BE2C (cell line): ENCODE measurements at regions not wholly inside any gene's neighbourhood (a gene's known extent, or its start where the extent isn't known, plus 50 kb on each side); places are given as distances from the start of the nearest gene placed in this dataset.

Experiments used
- DNase-seq: peaks from one replicate; pipeline ENCODE4 v3.0.0-alpha.2; 2020
- H3K27me3 ChIP-seq: fragments of 250-450 bp; sonication (Bioruptor Pico); 2 replicates; pipeline ENCODE4 v1.5.1; 2020; ENCODE audit warnings: mild to moderate bottlenecking
- H3K36me3 ChIP-seq: fragments of 250-450 bp; sonication (Bioruptor Pico); 2 replicates; pipeline ENCODE4 v1.5.1; 2020; ENCODE audit warnings: mild to moderate bottlenecking
- H3K4me1 ChIP-seq: fragments of 250-450 bp; sonication (Bioruptor Pico); 2 replicates; pipeline ENCODE4 v1.5.1; 2020
- H3K4me3 ChIP-seq: 2 replicates; pipeline ENCODE4 v1.5.1; 2011; ENCODE audit warnings: low read depth, low read length
- H3K9me3 ChIP-seq: fragments of 250-450 bp; sonication (Bioruptor Pico); 2 replicates; pipeline ENCODE4 v1.5.1; 2020
- TF ChIP-seq, protein P1 (sequence below): IDR thresholded peaks from 2 replicates; pipeline ENCODE4 v1.5.1; 2012; ENCODE audit warnings: mild to moderate bottlenecking, low read depth, low read length

GRCh38 chr9:108703429-108703828 lies 152.4 kb downstream of the ACTL7B start:
- TF ChIP-seq, protein P1, sequence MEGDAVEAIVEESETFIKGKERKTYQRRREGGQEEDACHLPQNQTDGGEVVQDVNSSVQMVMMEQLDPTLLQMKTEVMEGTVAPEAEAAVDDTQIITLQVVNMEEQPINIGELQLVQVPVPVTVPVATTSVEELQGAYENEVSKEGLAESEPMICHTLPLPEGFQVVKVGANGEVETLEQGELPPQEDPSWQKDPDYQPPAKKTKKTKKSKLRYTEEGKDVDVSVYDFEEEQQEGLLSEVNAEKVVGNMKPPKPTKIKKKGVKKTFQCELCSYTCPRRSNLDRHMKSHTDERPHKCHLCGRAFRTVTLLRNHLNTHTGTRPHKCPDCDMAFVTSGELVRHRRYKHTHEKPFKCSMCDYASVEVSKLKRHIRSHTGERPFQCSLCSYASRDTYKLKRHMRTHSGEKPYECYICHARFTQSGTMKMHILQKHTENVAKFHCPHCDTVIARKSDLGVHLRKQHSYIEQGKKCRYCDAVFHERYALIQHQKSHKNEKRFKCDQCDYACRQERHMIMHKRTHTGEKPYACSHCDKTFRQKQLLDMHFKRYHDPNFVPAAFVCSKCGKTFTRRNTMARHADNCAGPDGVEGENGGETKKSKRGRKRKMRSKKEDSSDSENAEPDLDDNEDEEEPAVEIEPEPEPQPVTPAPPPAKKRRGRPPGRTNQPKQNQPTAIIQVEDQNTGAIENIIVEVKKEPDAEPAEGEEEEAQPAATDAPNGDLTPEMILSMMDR = no peak
- no peaks in the 10 kb centered on the region for H3K27me3 ChIP-seq
- no peak overlapping the region for H3K4me3 ChIP-seq
- no peaks in the 10 kb centered on the region for H3K36me3 ChIP-seq
- DNase-seq = no peak
- H3K4me1 ChIP-seq = no peaks in the 10 kb centered on the region
- no peaks in the 10 kb centered on the region for H3K9me3 ChIP-seq

GRCh38 chr9:108702681-108703080 lies 153.1 kb downstream of the ACTL7B start:
- Histone ChIP-seq H3K27me3 (no peaks in the 10 kb centered on the region), H3K9me3 (no peaks in the 10 kb centered on the region), H3K36me3 (no peaks in the 10 kb centered on the region), H3K4me3 (no peak overlapping the region), H3K4me1 (no peaks in the 10 kb centered on the region)
- TF ChIP-seq, protein P1 = no peak
- no peak for DNase-seq

GRCh38 chr9:108698801-108699200 lies 157.0 kb downstream of the ACTL7B start:
- no peaks in the 10 kb centered on the region for H3K27me3 ChIP-seq
- H3K9me3 ChIP-seq = no peaks in the 10 kb centered on the region
- H3K4me3 ChIP-seq = no peak overlapping the region

GRCh38 chr9:108698231-108698630 lies 157.6 kb downstream of the ACTL7B start:
- no peaks in the 10 kb centered on the region for H3K9me3 ChIP-seq

More at GRCh38 chr9:108698801-108699200, 157.0 kb downstream of the ACTL7B start:
- TF ChIP-seq, protein P1 = no peak
- Histone ChIP-seq H3K36me3 (no peaks in the 10 kb centered on the region), H3K4me1 (no peaks in the 10 kb centered on the region)
- DNase-seq = no peak

GRCh38 chr9:108696156-108696555 lies 159.6 kb downstream of the ACTL7B start:
- Histone ChIP-seq H3K4me1 (no peaks in the 10 kb centered on the region), H3K4me3 (no peak overlapping the region), H3K36me3 (no peaks in the 10 kb centered on the region), H3K9me3 (no peaks in the 10 kb centered on the region), H3K27me3 (no peaks in the 10 kb centered on the region)
- TF ChIP-seq, protein P1 = no peak
- DNase-seq = no peak

More at GRCh38 chr9:108698231-108698630, 157.6 kb downstream of the ACTL7B start:
- Histone ChIP-seq H3K4me3 (no peak overlapping the region), H3K36me3 (no peaks in the 10 kb centered on the region), H3K4me1 (no peaks in the 10 kb centered on the region), H3K27me3 (no peaks in the 10 kb centered on the region)
- DNase-seq = no peak
- TF ChIP-seq, protein P1 = no peak

DNA sequence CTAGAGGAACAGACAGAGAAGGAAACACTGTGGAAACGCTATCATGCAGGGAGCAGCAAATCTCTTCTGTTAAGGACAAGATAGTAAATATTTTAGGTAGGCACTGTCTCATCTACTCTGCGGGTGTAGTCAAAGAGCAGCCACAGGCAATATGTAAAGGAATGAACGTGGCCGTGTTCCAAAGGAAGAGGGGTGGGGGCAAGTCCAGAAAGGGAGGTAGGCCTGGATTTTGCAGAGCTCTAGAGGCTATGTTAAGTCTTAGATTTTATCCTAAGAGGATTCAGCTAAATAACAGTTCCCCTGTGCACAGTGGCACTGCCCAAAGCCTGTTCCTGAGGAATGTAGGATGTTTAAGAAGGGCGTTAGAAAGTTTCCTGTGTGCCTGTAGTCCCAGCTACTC lies 161.6 kb downstream of the ACTL7B start:
- Histone ChIP-seq H3K27me3 (no peaks in the 10 kb centered on the region), H3K36me3 (no peaks in the 10 kb centered on the region), H3K4me3 (no peak overlapping the region), H3K4me1 (no peaks in the 10 kb centered on the region), H3K9me3 (no peaks in the 10 kb centered on the region)
- TF ChIP-seq, protein P1 = no peak
- no peak for DNase-seq
